ENCODE measurements at regions not wholly inside any gene's neighbourhood (a gene's known extent, or its start where the extent isn't known, plus 50 kb on each side); places are given as distances from the start of the nearest gene placed in this dataset.
A peak's percentile ranks its signal among the peaks of the same experiment; 100 is the strongest.
"Not testable (repeated sequence)": the region's sequence is repeated elsewhere in the genome, so short reads cannot be mapped to it uniquely, and the experiment has no call there.

- Histone ChIP-seq H3K4me1 (ENCODE audit: low read depth) (peaks cover 20% of the 10 kb centered on the region), H3K9me3 (ENCODE audit: low read depth) (no peaks in the 10 kb centered on the region), H3K4me3 (no peak overlapping the region), H3K27ac (no peak overlapping the region), H3K27me3 (peaks cover 40% of the 10 kb centered on the region), H3K36me3 (no peaks in the 10 kb centered on the region)
- DNase-seq (ENCODE audit: low read depth in 1 of 2, low spot score in 1 of 2) = no peak
- no peak for TF ChIP-seq CTCF (IDR thresholded peaks at IDR 0.05; ENCODE audit: low read depth, low read length)
Measured at GRCh38 chr1:112141301-112141700, 151.8 kb upstream of the KCND3 start.

- Histone ChIP-seq H3K36me3 (no peaks in the 10 kb centered on the region), H3K27ac (no peak overlapping the region), H3K27me3 (peaks cover 33% of the 10 kb centered on the region), H3K9me3 (ENCODE audit: low read depth) (no peaks in the 10 kb centered on the region), H3K4me1 (ENCODE audit: low read depth) (peaks cover 20% of the 10 kb centered on the region), H3K4me3 (no peak overlapping the region)
- peak in 1 of 2 donors; percentile 8 for DNase-seq (ENCODE audit: low read depth in 1 of 2, low spot score in 1 of 2)
- no peak for TF ChIP-seq CTCF (IDR thresholded peaks at IDR 0.05; ENCODE audit: low read depth, low read length)
Measured at GRCh38 chr1:112141923-112142322, 152.5 kb upstream of the KCND3 start.

- Histone ChIP-seq H3K9me3 (ENCODE audit: low read depth) (no peaks in the 10 kb centered on the region), H3K4me1 (ENCODE audit: low read depth) (peaks cover 20% of the 10 kb centered on the region), H3K27ac (no peak overlapping the region), H3K27me3 (peaks cover 13% of the 10 kb centered on the region), H3K4me3 (no peak overlapping the region), H3K36me3 (no peaks in the 10 kb centered on the region)
- DNase-seq (ENCODE audit: low read depth in 1 of 2, low spot score in 1 of 2) = no peak
- TF ChIP-seq CTCF (IDR thresholded peaks at IDR 0.05; ENCODE audit: low read depth, low read length) = no peak
Measured at GRCh38 chr1:112143871-112144441, 154.5 kb upstream of the KCND3 start.

- no peaks in the 10 kb centered on the region for H3K36me3 ChIP-seq
- H3K4me3 ChIP-seq = no peak overlapping the region
- H3K9me3 ChIP-seq (ENCODE audit: low read depth) = no peaks in the 10 kb centered on the region
- H3K27ac ChIP-seq = no peak overlapping the region
- H3K4me1 ChIP-seq (ENCODE audit: low read depth) = peaks cover 20% of the 10 kb centered on the region
- DNase-seq (ENCODE audit: low read depth in 1 of 2, low spot score in 1 of 2) = peak in 1 of 2 donors; percentile 65
- TF ChIP-seq CTCF (IDR thresholded peaks at IDR 0.05; ENCODE audit: low read depth, low read length) = no peak
- peaks cover 4% of the 10 kb centered on the region for H3K27me3 ChIP-seq
Measured at GRCh38 chr1:112144733-112145426, 155.4 kb upstream of the KCND3 start.

- no peaks in the 10 kb centered on the region for H3K27me3 ChIP-seq
- H3K36me3 ChIP-seq = no peaks in the 10 kb centered on the region
- TF ChIP-seq CTCF (IDR thresholded peaks at IDR 0.05; ENCODE audit: low read depth, low read length) = no peak
- H3K4me1 ChIP-seq (ENCODE audit: low read depth) = peaks cover 20% of the 10 kb centered on the region
- H3K9me3 ChIP-seq (ENCODE audit: low read depth) = no peaks in the 10 kb centered on the region
- DNase-seq (ENCODE audit: low read depth in 1 of 2, low spot score in 1 of 2) = no peak
- no peak overlapping the region for H3K27ac ChIP-seq
- H3K4me3 ChIP-seq = no peak overlapping the region
Measured at GRCh38 chr1:112146201-112146715, 156.8 kb upstream of the KCND3 start.

- not testable (repeated sequence) for DNase-seq (ENCODE audit: low read depth in 1 of 2, low spot score in 1 of 2); H3K27ac ChIP-seq; H3K27me3 ChIP-seq; H3K4me1 ChIP-seq (ENCODE audit: low read depth); H3K4me3 ChIP-seq; H3K9me3 ChIP-seq (ENCODE audit: low read depth); H3K36me3 ChIP-seq
Measured at GRCh38 chr1:112160214-112160613, 170.7 kb upstream of the KCND3 start.
